ENCODE measurements at regions not wholly inside any gene's neighbourhood (a gene's known extent, or its start where the extent isn't known, plus 50 kb on each side); places are given as distances from the start of the nearest gene placed in this dataset.

DNA sequence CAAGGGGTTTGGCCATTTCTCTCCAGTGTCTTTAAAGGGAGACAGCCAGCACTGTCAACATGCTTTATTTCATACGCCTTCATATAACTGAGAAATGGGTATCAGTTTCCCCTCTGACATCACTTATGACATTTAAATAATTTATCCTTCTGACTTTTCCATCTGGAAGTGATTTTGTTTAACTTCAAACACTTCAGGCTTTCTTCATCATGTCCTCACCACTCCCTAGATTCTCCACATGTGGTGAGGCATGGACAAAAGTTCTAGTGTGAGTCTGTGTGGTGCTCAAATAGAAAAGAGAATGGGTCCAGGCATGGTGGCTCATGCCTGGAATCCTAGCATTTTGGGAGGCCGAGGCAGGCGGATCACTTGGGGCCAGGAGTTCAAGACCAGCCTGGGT is 158.6 kb downstream of the TXNL1 start:
- Mint-ChIP-seq H3K4me3 (no peak overlapping the region), H3K4me1 (no peaks in the 10 kb centered on the region), H3K9me3 (no peaks in the 10 kb centered on the region), H3K27me3 (ENCODE audit: low read depth) (no peaks in the 10 kb centered on the region), H3K36me3 (no peaks in the 10 kb centered on the region), H3K27ac (no peak overlapping the region)
- TF ChIP-seq, protein P1, sequence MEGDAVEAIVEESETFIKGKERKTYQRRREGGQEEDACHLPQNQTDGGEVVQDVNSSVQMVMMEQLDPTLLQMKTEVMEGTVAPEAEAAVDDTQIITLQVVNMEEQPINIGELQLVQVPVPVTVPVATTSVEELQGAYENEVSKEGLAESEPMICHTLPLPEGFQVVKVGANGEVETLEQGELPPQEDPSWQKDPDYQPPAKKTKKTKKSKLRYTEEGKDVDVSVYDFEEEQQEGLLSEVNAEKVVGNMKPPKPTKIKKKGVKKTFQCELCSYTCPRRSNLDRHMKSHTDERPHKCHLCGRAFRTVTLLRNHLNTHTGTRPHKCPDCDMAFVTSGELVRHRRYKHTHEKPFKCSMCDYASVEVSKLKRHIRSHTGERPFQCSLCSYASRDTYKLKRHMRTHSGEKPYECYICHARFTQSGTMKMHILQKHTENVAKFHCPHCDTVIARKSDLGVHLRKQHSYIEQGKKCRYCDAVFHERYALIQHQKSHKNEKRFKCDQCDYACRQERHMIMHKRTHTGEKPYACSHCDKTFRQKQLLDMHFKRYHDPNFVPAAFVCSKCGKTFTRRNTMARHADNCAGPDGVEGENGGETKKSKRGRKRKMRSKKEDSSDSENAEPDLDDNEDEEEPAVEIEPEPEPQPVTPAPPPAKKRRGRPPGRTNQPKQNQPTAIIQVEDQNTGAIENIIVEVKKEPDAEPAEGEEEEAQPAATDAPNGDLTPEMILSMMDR (IDR thresholded peaks at IDR 0.05; ENCODE audit: unreplicated experiment), result no peak
- no peak for DNase-seq (ENCODE audit: low spot score in 2 of 2, unreplicated experiment in 2 of 2)

DNA sequence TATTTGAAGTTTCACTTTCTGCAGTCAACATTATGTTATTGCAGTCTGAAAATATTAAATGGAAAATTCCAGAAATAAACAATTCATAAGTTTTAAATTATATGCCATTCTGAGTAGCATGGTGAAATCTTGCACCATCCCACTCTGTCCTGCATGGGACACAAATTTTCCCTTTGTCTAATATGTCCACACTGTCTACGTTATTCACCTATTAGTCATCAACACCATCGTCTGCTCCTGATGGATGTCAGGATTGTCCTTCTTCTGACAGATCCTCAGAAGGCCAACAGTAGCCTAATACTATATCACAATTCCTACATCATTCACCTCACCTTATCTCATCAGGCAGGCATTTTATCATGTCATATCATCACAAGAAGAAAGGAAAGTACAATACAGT is 163.1 kb downstream of the TXNL1 start:
- Mint-ChIP-seq H3K9me3 (no peaks in the 10 kb centered on the region), H3K27ac (no peak overlapping the region), H3K4me3 (no peak overlapping the region), H3K4me1 (no peaks in the 10 kb centered on the region), H3K27me3 (ENCODE audit: low read depth) (no peaks in the 10 kb centered on the region), H3K36me3 (no peaks in the 10 kb centered on the region)
- no peak for DNase-seq (ENCODE audit: low spot score in 2 of 2, unreplicated experiment in 2 of 2)
- TF ChIP-seq, protein P1 (IDR thresholded peaks at IDR 0.05; ENCODE audit: unreplicated experiment), result no peak

DNA sequence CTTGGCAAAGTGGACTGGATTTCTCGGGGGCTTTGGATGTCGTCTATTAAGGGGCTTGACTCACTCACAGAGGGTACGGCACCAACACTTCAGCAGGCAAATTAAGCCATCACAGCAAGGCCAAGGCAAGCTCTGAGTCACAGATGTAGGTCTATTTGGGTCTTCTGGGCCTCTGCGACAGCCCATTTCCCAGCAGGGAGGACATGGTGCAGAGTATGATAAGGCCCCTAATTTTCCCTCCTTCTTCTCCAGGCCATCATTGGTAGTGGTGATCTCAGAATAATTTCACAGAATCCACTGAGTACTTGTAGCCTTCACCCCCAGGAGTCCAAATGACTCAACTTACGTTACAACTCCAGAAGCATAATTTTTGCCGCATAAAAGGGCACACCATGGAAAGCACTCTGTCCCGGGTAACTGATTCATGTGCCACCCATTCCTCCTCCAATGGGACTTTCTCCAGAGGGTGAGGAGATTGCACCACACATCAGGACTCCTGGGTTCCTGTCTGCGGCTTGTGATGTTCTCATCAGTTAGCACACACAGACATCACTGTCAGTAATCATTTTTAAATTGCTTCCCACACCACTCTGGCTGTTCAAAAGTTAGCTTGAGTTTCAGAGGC is 164.9 kb downstream of the TXNL1 start:
- TF ChIP-seq, protein P1 (IDR thresholded peaks at IDR 0.05; ENCODE audit: unreplicated experiment), result no peak
- Mint-ChIP-seq H3K9me3 (no peaks in the 10 kb centered on the region), H3K27ac (no peak overlapping the region), H3K4me3 (no peak overlapping the region), H3K27me3 (ENCODE audit: low read depth) (no peaks in the 10 kb centered on the region), H3K36me3 (no peaks in the 10 kb centered on the region), H3K4me1 (no peaks in the 10 kb centered on the region)
- DNase-seq (ENCODE audit: low spot score in 2 of 2, unreplicated experiment in 2 of 2), result no peak

DNA sequence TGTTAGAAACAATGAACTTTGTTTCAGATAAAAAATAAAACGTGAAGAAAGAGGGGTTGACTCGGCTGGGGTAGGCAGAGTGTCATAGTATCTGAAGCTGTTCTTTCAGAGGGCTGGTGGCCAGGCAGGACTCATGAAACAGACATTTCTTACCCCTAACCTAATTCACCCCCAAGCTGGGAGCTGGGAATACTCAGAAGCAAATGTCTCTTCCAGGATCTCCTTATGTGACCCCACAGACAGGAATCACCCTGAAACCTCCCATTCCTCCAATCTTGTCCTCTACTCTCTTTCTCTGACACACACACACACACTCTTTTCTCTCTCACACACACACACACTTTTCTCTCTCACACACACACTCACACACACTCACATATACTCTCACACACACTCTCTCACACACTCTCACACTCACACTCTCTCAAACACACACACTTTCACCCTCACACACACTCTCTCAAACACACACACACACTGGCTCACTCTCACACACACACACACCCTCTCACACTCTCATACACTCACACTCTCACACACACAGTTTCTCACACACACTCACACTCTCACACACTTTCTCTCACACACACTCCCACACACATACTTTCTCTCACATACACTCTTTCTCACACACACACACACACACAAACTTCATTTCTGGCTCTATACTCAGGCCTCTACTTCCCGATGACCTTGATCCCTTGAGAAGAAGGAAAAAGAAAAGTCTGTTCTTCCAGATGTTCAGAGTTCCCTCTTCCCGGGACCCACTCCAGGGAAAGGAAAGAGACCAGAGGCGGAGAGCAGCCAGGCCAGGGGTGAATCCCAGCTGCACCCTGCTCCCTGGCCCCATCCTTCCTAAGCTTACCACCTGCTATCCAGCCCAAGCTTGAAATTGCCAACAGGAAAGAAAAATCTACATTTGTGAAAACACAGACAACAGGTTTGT is 167.7 kb downstream of the TXNL1 start:
- TF ChIP-seq, protein P1 (IDR thresholded peaks at IDR 0.05; ENCODE audit: unreplicated experiment), result no peak
- H3K4me1 Mint-ChIP-seq, result no peaks in the 10 kb centered on the region
- no peak for DNase-seq (ENCODE audit: low spot score in 2 of 2, unreplicated experiment in 2 of 2)
- H3K27ac Mint-ChIP-seq, result no peak overlapping the region
- H3K4me3 Mint-ChIP-seq, result no peak overlapping the region
- peaks cover 4% of the 10 kb centered on the region for H3K9me3 Mint-ChIP-seq
- H3K27me3 Mint-ChIP-seq (ENCODE audit: low read depth), result no peaks in the 10 kb centered on the region
- H3K36me3 Mint-ChIP-seq, result peaks cover 3% of the 10 kb centered on the region

DNA sequence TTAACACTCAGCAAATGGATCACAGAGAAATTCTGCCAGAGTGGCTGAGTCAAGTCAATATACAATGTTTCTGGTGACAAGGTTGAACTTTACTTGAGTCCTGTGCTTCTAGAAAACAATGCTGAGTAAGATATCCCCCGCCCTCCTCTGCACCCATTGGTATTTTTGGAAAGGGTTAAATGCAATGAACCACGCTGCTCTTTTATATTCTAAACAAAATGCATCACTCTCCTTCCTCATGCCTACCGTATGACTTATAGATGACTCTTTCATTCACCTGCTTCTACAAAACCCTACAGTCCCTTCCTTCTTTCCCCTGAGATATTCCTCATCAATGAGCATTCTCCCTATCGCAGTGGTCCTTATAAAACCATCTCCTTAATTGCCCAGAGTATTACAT is 168.8 kb downstream of the TXNL1 start:
- Mint-ChIP-seq H3K27me3 (ENCODE audit: low read depth) (no peaks in the 10 kb centered on the region), H3K27ac (no peak overlapping the region), H3K4me1 (no peaks in the 10 kb centered on the region), H3K9me3 (peaks cover 15% of the 10 kb centered on the region), H3K4me3 (no peak overlapping the region), H3K36me3 (peaks cover 4% of the 10 kb centered on the region)
- TF ChIP-seq, protein P1 (IDR thresholded peaks at IDR 0.05; ENCODE audit: unreplicated experiment), result no peak
- DNase-seq (ENCODE audit: low spot score in 2 of 2, unreplicated experiment in 2 of 2), result no peak
